ENCODE measurements at regions not wholly inside any gene's neighbourhood (a gene's known extent, or its start where the extent isn't known, plus 50 kb on each side); places are given as distances from the start of the nearest gene placed in this dataset.

DNA sequence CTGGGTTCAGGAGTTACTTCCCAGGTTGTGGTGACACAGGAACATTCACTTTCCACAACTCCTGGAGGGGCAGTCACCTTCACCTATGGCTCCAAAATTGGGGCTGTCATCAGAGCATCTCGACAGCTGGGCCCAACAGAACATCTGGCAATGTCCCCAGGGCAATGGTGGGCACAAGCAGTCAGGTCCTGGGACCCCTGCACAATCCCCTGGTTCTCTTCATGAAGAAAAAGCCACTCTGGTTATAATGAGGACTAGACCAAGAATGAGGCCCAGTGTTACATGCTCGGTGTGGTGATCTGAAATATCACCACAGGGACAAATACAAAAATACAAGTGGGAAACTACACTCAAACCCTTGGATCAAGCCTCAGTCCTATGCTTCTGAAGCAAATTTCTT, 89.0 kb upstream of the VPREB1 start:
- no peak for TF ChIP-seq POLR2A (IDR thresholded peaks at IDR 0.05)
- TF ChIP-seq, protein P1, sequence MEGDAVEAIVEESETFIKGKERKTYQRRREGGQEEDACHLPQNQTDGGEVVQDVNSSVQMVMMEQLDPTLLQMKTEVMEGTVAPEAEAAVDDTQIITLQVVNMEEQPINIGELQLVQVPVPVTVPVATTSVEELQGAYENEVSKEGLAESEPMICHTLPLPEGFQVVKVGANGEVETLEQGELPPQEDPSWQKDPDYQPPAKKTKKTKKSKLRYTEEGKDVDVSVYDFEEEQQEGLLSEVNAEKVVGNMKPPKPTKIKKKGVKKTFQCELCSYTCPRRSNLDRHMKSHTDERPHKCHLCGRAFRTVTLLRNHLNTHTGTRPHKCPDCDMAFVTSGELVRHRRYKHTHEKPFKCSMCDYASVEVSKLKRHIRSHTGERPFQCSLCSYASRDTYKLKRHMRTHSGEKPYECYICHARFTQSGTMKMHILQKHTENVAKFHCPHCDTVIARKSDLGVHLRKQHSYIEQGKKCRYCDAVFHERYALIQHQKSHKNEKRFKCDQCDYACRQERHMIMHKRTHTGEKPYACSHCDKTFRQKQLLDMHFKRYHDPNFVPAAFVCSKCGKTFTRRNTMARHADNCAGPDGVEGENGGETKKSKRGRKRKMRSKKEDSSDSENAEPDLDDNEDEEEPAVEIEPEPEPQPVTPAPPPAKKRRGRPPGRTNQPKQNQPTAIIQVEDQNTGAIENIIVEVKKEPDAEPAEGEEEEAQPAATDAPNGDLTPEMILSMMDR (IDR thresholded peaks at IDR 0.05), result no peak
- no peak for DNase-seq (ENCODE audit: low spot score in 2 of 2)
- intact Hi-C loops (cut with DNase I; ENCODE audit: low total_unique reads), result no loop called here
- no peak overlapping the region for H3K4me3 ChIP-seq (ENCODE audit: low read depth, poor library complexity, severe bottlenecking)
- 79 to 80% methylated on average over 2 of the region's 2 CpGs for WGBS, 2 donors

DNA sequence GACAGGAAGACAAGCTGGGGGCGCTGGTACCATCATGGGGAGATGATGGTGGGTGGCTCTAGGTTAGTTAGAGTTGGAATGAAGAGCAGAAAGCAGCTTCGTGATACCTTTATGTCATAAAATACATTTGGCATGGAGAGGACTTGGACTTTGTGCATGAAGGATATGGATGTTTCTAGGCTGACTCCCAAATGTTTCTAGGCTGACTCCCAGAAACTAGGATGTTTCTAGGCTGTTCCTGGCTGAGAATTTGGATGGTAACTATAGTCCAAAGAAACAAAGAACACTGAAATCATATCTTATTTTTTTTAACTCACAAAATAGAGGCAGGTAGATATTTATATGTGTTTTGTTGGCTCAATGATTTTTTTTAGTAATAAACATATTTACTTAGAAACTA, 89.4 kb upstream of the VPREB1 start:
- TF ChIP-seq POLR2A (IDR thresholded peaks at IDR 0.05), result no peak
- TF ChIP-seq, protein P1 (IDR thresholded peaks at IDR 0.05), result no peak
- H3K4me3 ChIP-seq (ENCODE audit: low read depth, poor library complexity, severe bottlenecking), result no peak overlapping the region
- DNase-seq (ENCODE audit: low spot score in 2 of 2), result no peak
- WGBS, 2 donors, result 41 to 65% methylated on average over 2 of the region's 2 CpGs
- intact Hi-C loops (cut with DNase I; ENCODE audit: low total_unique reads), result no loop called here

DNA sequence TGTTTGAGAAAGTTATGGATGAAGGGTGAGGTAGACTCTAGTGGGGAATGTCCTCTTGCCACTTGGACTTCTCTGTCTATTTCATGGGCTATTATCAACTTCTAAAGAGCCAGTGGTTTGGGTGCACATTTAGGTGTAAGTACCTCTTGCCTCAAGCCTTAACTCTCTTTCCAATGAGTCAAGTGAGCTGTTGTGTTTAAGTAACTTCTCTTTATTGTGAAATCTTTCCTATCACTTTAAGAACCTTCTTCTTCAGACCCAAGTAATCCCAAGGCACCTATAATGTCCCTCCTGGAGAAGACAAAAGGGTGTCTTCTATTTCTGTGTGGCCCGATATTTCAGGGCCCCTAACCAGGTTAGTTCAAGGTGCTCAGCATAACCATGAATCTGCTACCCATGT, 90.5 kb upstream of the VPREB1 start:
- intact Hi-C loops (cut with DNase I; ENCODE audit: low total_unique reads), result no loop called here
- WGBS, 2 donors, result 81 to 90% methylated on average over 1 of the region's 1 CpG
- no peak overlapping the region for H3K4me3 ChIP-seq (ENCODE audit: low read depth, poor library complexity, severe bottlenecking)
- no peak for DNase-seq (ENCODE audit: low spot score in 2 of 2)
- TF ChIP-seq, protein P1 (IDR thresholded peaks at IDR 0.05), result no peak
- no peak for TF ChIP-seq POLR2A (IDR thresholded peaks at IDR 0.05)

DNA sequence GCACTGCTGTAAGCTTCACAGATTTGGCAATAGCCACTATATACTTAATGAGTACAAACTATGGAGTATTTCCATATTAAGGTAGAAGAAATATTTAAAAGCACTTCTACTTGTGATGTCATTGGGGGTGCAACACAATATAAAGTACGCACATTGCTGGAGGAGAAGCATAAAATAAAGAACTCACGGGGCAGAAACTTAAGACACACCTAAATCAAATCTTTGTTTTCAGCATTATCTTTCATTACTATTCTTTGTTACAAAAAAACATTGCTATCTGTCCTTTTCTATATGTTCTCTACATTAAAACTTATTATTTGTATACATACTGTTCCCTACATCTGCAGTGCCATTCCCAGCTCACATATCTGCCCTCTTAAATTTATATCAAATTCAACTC, 93.3 kb upstream of the VPREB1 start:
- 77 to 87% methylated on average over 2 of the region's 2 CpGs for WGBS, 2 donors
- no peak for DNase-seq (ENCODE audit: low spot score in 2 of 2)
- H3K4me3 ChIP-seq (ENCODE audit: low read depth, poor library complexity, severe bottlenecking), result no peak overlapping the region
- intact Hi-C loops (cut with DNase I; ENCODE audit: low total_unique reads), result no loop called here
- no peak for TF ChIP-seq POLR2A (IDR thresholded peaks at IDR 0.05)
- TF ChIP-seq, protein P1 (IDR thresholded peaks at IDR 0.05), result no peak

DNA sequence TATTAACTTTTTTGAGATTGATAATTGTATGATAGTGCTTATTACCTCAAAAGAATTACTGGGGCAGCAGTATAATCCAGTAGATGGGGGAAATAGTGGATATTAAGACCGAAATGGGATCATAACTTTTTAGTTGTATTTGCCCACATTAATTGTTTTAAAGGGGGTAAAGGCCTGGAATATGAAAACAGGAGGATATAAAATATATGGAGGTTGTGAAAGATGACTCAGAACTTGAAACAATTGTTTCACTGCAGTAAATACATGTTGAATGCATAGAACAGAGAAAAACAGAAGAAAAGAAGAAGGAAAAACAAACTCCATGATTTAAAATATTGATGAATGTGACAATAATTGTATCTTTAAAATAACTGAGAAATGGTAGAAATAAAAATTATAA, 94.1 kb upstream of the VPREB1 start:
- intact Hi-C loops (cut with DNase I; ENCODE audit: low total_unique reads), result no loop called here
- DNase-seq (ENCODE audit: low spot score in 2 of 2), result no peak
- H3K4me3 ChIP-seq (ENCODE audit: low read depth, poor library complexity, severe bottlenecking), result no peak overlapping the region
- TF ChIP-seq, protein P1 (IDR thresholded peaks at IDR 0.05), result no peak
- TF ChIP-seq POLR2A (IDR thresholded peaks at IDR 0.05), result no peak
- 45 to 48% methylated on average over 1 of the region's 1 CpG for WGBS, 2 donors

DNA sequence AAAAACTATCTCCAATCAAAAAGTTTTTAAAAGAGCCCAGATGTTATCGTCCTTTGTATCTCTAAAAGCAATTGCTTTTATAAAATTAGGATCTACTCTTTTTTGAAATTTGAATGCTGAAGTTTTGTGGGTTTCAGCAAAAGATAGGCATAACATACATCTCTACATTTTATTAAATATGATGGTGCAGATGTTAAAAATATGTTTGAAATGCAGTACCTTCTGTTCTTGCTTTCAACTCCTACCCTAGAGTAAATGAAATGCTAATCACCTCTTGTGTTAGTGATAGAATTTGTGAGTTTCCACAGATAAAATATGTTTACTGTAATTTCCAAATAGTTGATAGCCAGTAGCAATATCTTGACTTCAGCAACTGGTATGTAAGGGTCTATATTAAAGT, 95.7 kb upstream of the VPREB1 start:
- no peak overlapping the region for H3K4me3 ChIP-seq (ENCODE audit: low read depth, poor library complexity, severe bottlenecking)
- intact Hi-C loops (cut with DNase I; ENCODE audit: low total_unique reads), result no loop called here
- no peak for TF ChIP-seq POLR2A (IDR thresholded peaks at IDR 0.05)
- TF ChIP-seq, protein P1 (IDR thresholded peaks at IDR 0.05), result no peak
- WGBS, 2 donors, result 44 to 47% methylated on average over 1 of the region's 1 CpG
- no peak for DNase-seq (ENCODE audit: low spot score in 2 of 2)

All from lower leg skin (tissue), 4 donors.